ENCODE measurements at regions not wholly inside any gene's neighbourhood (a gene's known extent, or its start where the extent isn't known, plus 50 kb on each side); places are given as distances from the start of the nearest gene placed in this dataset.
"Not testable (repeated sequence)": the region's sequence is repeated elsewhere in the genome, so short reads cannot be mapped to it uniquely, and the experiment has no call there.

GRCh38 chr20:47888351-47888750, 103.1 kb upstream of the SULF2 start:
- no peak for TF ChIP-seq CTCF (IDR thresholded peaks at IDR 0.05; ENCODE audit: insufficient read depth, low read length)

DNA sequence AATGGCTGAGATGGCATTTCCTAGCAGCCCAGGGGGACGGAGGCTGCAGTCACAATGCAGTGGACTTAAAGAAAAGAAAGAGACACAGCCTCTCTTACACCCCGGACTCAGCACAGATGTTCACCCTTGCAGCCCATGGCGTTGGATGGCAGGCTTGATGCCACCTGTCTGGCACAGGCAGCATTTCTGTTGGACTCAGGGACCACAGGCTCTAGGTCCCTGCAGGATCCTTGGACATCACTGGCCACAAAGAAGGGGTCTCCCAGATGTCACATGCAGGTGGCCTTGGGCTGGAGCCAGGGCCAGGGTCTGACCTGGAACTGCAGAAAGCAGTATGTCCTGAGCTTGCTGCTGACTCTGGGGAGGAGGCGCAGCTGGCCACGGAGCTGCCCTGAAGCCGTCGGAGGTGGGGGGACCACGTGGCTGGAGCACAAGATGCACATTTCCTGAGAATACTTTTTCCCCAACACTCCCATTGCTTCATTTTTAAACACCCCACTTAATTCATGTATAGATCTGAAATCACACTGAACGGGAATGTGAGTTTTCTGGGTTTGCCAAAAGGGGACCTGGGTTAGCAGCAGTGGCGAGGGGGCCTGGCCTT, 102.3 kb upstream of the SULF2 start:
- DNase-seq (ENCODE audit: low read depth), result no peak
- no peak overlapping the region for H3K4me3 ChIP-seq (ENCODE audit: low read depth, low read length)
- no peak for TF ChIP-seq CTCF (IDR thresholded peaks at IDR 0.05; ENCODE audit: insufficient read depth, low read length)

More at GRCh38 chr20:47888351-47888750, 103.1 kb upstream of the SULF2 start:
- no peak overlapping the region for H3K4me3 ChIP-seq (ENCODE audit: low read depth, low read length)
- no peak for DNase-seq (ENCODE audit: low read depth)

- H3K4me3 ChIP-seq (ENCODE audit: low read depth, low read length), result no peak overlapping the region
- no peak for TF ChIP-seq CTCF (IDR thresholded peaks at IDR 0.05; ENCODE audit: insufficient read depth, low read length)
- no peak for DNase-seq (ENCODE audit: low read depth)
Measured at GRCh38 chr20:47887064-47887463, 101.8 kb upstream of the SULF2 start.

GRCh38 chr20:47886454-47887041, 101.3 kb upstream of the SULF2 start:
- DNase-seq (ENCODE audit: low read depth), result no peak
- no peak for TF ChIP-seq CTCF (IDR thresholded peaks at IDR 0.05; ENCODE audit: insufficient read depth, low read length)
- H3K4me3 ChIP-seq (ENCODE audit: low read depth, low read length), result no peak overlapping the region

- no peak overlapping the region for H3K4me3 ChIP-seq (ENCODE audit: low read depth, low read length)
- no peak for TF ChIP-seq CTCF (IDR thresholded peaks at IDR 0.05; ENCODE audit: insufficient read depth, low read length)
- no peak for DNase-seq (ENCODE audit: low read depth)
Measured at GRCh38 chr20:47885909-47886453, 100.7 kb upstream of the SULF2 start.

GRCh38 chr20:47883940-47884339, 98.7 kb upstream of the SULF2 start:
- not testable (repeated sequence) for DNase-seq (ENCODE audit: low read depth)

DNA sequence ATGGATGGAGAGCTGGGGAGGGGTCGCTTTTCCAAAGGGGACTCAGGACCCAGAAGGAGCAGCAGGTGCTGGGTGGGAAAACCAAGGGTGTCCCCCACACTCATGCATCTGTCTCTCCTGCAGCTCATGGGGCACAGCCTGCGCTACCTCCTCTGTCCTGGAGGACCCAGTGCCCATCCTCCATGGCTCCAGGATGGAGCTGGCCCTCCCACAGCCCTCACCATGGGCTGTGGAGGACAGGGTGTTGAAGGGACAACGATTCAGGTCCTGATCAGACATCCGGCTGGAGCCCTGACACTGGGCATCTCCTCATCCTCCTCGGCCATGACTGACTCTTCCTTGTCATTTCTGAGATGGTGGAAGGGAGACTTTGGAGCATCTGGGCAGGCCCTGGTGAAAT, 97.9 kb upstream of the SULF2 start:
- no peak for TF ChIP-seq CTCF (IDR thresholded peaks at IDR 0.05; ENCODE audit: insufficient read depth, low read length)
- no peak overlapping the region for H3K4me3 ChIP-seq (ENCODE audit: low read depth, low read length)
- no peak for DNase-seq (ENCODE audit: low read depth)

More at GRCh38 chr20:47883940-47884339, 98.7 kb upstream of the SULF2 start:
- not testable (repeated sequence) for H3K4me3 ChIP-seq (ENCODE audit: low read depth, low read length)
